SIG-M5 treated with dmso at 0.1 percent for 504 hours (cell line): ENCODE measurements at regions not wholly inside any gene's neighbourhood (a gene's known extent, or its start where the extent isn't known, plus 50 kb on each side); places are given as distances from the start of the nearest gene placed in this dataset.

Source experiments
- DNase-seq: peaks from one replicate; lab custom pipeline; 2025; ENCODE audit not compliant: unreplicated experiment; lab: John Stamatoyannopoulos, UW

DNA sequence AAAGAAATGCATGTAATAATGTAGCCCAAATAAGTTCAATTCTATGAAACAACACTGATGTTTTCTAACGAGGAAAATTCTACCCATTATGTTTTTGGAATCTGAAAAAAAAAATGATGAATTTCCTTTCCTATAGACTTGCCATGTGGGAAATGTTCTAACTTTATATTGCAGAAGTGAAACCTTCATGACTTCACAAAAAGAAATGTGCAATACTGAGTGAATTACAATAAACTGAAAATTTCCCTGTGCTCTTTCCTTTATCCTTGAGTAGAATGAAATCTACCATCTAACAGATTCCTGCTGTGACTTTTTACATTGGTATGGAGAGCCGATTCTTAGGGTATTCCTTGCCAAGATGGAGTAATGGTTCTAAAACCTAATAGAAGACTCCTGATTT is 1622.5 kb downstream of the MAT2B start:
- DNase-seq, result peak; percentile 58

DNA sequence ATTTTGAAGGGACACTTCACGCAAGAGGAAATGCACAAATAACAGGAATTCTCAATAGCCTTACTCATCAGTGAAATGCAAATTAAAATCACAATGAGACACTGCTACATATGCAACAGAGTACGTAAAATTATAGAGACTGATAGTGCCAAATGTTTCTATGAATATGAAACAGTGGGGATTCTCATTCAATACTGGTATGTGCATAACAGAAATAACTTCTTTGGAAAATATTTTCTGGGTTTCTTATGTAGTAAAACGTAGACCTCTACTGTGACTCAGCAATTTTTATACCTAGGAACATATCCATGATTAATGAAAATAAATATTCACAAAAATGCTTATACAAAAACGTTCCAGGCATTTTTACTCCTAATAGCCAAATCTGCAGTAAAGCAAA is 1625.2 kb downstream of the MAT2B start:
- DNase-seq, result no peak

DNA sequence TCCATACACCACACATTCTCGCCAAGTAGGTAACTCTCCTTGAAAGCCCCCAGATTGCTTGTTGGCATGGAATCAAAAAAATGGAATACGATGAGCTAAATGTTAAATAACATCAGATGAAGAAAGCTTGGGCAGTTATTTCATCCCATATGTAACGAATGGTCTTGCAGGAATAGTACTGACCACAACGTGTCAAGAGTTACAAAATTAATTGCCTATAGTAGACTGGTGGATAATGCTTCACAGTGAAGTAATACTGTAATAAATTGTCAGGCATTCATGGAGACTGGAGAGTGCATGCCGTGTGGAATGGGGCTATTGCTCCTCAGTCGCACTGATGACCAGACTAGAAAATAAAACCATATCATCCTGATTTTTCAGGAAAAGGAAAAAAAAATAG is 1628.7 kb downstream of the MAT2B start:
- DNase-seq, result no peak

DNA sequence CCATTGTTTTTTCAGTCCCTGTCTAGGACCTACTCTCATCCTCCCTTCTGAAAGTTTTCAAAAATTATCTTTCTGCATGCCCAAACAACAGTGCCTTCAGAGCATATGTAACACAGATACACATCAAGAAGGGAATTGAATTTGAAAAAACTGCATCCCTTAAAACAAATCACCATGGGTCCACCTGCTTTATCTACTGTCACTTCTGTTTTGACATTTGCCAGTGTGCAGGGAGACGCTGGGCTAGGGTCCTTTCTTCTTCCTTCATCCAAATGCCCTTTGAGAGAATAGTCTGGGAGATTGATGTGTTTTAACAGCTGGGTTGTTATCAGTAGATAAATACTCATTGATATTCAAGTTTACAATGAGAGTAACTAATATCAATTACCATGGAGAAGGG is 1630.1 kb downstream of the MAT2B start:
- DNase-seq, result no peak

DNA sequence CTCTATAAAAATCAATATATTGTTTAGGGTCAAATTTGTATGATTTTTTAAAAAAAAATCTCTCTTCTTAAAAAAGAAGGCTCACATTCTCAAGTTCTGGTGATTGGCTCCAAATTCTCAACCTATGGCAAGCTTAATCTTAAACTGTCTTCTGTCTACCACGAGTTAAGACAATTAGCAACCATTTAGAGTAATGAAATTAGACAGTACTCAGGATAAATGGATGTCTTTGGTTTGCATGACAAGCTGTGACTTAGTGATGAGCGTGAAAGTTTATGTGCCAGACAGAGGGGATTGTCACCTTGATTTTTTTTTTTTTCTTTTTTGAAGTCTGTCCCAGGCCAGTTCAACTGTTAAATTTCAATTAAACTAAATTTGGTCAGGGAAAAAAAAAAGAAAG is 1632.3 kb downstream of the MAT2B start:
- no peak for DNase-seq

DNA sequence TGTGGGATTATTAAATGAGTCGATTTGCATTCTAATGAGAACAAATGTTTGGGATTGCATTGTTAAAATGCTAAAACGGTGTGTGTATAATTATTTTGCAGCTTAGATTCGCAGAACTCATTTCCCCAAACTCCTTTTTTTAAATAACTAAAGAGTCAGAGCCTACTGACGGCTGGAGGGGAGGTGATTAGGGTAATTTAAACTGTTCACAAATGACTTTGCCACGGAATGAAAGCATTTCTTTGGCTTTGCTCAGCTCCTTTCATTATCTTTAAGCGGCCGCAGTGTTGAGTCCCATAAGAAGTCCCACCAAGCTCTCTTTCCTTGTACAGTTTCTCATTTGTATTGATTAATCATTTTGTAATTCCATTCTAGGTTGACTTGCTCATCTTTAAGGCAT is 1632.8 kb downstream of the MAT2B start:
- DNase-seq, result no peak

DNA sequence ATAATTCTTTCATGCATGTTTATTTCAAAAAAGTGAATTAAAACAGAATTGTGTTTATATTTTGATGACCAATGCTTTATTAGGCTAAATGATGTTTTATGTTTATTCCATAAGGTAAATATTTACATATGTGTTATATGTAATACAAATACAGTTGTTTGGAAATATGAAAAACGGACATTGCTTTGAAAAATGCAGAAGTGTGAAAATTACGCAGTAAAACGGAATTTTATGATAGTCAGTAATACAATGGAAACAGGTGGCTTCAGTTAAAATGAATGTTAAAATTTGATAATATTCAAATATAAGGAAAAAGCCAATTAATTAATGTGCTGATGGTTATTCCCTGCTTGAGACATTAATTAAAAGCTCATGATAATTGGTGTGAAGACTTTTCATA is 1633.8 kb downstream of the MAT2B start:
- DNase-seq, result no peak

DNA sequence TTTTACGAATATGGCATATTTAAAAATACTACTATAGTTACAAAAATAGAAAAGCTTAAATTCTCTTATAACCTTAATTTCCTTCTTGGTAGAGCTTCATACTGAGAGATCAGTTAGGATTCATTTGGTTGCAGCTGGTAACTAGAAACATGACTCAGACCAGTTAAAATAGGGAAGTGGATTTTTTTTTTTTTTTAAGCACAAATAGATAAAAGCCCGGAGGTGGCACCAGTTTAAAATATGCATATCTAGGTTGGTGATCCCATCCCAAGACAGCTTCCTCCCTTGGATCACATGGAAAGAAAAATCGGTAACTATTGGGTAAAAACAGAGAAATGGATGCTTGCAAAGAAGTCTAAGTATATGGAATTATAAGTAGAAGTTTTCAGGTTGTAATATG is 1634.3 kb downstream of the MAT2B start:
- peak; percentile 92 for DNase-seq

DNA sequence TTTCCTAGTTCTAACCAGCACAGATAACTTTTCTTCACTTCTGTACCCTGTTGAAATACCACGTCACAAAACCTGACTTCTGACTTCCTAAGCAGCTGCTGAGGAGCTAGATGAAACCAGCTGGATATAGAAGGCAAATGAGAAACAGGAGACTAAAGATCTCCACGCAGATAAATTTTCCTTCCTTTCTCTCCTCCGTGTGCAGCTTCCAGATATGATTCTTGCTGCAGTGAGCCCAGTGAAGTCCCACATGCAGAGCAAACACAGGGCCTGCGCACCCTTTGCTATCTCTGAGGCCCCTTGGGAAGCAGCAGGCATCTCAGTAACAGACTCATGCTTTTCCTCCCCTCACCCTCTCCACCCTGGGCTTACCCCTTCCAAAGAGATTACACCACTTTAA is 1638.3 kb downstream of the MAT2B start:
- no peak for DNase-seq

DNA sequence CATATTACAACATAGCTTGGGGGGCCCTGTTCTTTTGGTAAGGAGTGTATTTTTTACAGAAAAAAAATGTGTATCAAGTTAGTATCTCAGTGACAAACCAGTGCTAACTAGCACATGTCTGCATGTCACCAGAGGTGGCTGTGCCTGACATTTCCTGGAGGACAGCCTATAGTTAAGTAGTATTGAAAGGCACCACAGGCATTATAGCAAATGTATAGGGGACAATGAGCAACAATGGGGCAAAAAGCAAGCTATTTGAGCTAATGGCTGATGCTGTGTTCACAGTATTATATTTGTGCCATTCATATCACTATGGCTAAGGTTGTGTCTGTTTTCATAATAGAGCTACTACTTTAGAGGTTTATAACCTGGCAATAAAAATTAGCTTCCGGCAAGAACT is 1644.0 kb downstream of the MAT2B start:
- DNase-seq, result no peak

DNA sequence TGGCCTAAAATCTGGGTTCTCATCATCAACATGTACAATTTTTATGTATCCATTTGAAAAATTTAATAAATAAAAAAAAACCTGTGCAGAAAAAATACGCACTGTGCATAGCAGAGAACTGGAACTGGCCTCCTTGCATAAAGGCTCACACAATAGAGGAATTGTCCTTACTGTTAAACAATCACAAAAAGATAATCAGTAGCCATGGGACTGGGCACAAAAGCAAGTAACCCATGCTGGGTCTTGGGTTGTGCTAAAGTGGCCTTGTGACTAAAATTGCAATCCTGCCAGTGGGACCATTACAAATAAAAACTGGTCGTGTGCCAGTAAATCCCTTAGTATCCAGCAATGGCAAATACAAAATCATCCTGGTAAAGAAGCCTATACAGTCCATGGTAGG is 1646.6 kb downstream of the MAT2B start:
- no peak for DNase-seq

DNA sequence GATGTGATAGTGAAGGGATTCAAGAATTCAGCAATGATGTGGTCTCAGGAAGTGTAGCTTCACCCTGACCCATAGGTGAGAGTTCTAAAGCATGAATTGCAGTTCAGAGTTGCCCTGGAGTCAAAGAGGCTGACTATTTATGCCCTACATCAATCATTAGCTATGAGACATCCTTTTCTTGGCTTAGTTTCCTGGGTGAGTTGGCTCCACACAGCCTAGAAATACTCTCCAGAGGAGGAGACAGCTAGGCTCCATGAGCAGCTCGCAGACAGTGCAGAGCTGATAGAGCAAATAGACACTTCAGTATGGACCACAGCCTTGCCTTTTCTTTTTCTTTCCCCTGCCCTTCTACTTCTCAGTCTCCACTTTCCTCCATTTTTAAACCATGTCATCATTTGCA is 1651.8 kb downstream of the MAT2B start:
- no peak for DNase-seq

DNA sequence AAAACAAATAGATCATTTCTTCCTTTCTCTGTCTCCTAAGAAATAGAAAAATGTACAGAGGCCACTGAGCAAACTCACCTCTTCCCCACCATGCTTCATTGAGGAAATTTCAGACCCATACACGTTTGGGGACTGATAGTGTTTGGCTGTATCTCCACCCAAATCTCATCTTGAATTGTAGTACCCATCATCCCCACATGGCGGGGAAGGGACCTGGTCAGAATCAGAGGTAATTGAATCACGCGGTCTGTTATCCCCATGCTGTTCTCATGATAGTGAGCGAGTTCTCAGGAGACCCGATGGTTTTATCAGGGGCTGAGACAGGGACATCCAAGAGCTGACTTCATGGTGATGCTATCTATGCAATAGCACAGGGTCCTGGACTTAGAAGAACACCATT is 1655.8 kb downstream of the MAT2B start:
- DNase-seq, result no peak

DNA sequence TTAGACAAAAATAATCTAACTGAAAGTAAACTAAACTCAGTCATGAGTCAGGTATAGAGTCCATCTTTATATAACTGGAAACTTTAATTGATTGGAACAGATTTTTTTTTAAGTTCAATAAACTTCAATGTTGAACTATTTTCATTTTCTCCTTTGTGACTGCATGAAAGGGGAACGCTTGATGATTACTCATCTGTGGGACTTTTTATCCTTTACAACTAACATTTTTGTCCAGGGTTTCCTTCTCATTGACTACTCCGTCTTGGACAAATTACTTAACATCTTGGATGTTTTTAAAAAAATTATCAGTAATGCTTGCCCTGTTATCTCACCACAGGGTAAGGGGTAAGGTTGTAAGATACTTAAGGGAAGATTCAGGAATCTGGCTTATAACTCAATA is 1658.4 kb downstream of the MAT2B start:
- no peak for DNase-seq

DNA sequence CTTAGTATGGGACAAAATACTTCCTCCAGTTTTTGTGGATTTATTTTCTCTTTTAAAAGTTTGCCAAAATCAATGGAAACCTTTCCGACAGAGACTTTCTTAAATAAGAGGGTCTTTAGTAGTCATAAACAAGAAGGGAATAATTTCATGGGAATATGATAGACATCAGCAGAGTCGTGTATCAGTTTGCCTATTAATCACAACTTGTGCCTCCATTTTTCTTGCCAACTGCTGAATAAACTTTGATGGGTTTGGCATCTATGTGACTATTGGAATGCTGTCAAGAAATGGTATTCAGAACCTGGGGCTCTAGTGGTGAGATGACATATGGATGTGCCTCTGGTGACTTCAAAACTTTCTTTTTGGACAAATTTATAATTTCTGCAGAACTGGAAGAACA is 1668.2 kb downstream of the MAT2B start:
- no peak for DNase-seq

DNA sequence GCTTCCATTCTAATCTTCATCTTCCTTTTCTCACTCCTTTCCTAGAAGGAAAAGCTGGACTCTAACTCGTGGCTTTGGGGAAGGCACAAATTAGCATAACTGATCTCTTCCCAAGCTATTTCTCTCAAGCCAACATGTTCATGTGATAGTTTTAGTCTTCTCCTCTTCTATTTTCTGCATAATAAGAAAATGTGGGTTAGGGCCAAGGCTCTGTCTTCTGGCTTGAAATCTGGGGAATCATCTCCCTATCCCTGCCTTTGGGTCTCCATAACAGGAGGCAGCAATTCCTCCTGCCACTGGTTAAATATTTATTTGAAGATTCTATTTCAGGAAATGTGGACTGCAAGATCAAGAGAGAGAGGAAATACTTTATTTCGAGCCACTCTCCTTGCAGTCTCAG is 1669.6 kb downstream of the MAT2B start:
- DNase-seq, result no peak

DNA sequence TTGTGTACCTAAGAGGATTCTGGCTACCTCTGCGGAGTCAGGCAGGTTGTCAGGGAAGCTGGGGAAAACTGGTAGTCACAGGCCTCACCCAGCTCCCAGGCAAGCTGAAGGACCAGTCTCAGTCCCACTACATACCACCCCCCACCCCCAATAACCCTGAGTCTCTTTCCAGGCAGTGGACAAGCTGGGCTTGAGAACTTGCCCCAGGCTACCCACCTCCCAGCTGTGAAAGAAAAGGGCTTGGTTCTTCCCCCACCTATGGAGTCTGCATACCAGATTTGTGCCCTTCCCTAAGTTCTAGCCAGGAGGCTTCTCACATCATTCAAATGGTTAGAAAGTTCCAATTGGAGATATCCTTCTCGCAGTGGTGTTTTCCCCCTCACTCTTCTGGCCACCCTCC is 1678.8 kb downstream of the MAT2B start:
- no peak for DNase-seq

DNA sequence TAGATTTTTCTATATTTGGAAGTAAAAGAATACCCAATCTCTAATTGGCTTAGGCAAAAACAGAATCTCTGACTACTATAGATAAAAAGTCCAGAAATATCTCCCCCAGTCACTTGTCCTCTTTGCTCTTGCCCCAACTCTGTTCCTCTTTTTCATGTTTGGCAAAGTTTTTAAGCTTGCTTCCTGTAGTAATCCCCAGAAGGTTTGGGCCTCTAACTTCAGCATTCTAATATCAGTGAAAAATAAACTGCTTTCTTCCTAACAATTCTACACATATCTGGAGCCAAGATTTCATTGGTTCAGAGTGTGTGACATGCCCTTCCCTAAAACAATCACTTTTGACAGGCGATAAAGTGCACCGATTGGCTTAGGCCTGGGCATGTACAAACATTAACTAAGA is 1680.3 kb downstream of the MAT2B start:
- DNase-seq, result peak; percentile 85

DNA sequence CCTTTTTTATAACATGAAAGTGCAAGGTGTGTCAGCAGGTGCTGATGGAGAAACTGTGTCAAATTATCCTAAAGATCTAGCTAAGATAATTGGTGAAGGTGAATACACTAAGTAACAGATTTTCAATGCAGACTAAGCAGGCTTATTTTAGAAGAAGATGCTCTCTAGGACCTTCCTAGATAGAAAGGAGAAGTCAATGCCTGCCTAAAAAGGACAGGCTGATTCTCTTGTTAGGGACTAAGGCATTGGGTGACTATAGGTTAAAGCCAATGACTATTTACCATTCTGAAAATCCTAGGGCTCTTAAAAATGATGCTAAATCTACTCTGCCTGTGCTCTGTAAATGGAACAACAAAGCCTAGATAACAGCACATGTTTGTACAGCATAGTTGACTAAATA is 1682.4 kb downstream of the MAT2B start:
- peak; percentile 76 for DNase-seq

DNA sequence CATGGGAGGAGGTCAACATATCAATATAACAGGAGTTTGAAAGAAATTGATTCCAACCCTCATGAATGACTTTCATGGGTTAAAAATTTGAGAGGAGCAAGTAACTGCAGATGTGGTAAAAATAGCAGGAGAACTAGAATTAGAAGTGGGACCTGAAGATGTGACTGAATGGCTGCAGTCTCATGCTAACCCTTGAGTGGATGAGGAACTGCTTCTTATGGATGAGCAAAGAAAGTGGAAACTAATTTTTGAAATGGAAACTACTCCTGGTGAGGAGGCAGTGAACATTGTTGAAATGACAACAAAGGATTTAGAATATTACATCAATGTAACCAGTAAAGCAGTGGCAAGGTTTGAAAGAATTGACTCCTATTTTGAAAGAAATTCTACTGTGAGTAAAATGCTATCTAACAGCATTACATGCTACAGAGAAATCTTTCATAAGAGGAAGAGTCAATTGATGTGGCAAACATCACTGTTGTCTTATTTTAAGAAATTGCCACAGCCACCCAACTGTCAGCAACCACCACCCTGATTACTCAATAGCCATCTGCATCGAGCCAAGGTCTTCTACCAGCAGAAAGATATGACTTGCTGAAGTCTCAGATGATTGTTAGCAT is 1683.2 kb downstream of the MAT2B start:
- DNase-seq, result peak; percentile 100

DNA sequence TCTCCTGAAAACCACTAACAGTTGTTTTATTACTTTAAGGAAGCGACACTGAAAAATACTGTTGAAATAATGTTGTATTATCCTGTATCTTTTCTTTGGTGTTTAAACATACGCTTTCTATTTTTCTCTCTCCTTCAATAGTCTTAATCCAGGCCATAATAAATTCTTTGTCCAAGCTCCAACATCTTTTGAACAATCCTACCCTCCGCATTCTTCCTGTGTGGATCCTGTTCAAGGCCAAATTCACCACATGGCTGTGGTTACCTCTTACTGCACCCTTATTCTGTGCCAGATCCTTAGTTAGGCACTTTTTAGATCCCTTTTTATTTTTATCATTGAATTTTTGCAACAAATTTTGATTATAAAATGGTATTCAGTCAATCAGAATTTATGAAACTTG is 1691.5 kb downstream of the MAT2B start:
- DNase-seq, result no peak

DNA sequence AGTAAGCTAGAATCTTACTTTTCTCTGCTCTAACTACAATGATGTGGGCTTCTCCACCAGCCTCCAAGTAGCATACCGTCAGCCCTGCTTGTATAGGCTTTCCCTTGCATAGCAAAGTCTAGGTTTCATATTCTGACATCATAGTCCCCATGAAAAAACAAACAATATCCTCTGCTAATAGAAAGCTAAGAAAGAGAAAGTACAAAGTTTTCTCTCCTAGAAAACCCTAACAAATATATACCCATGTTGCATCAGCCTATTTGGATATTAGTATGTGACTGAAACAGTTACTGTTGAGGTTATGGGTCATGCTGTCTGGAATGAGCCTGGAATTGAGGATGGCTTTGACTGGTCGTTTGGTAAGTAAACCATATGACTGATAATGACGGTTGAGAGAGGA is 1696.0 kb downstream of the MAT2B start:
- DNase-seq, result no peak

DNA sequence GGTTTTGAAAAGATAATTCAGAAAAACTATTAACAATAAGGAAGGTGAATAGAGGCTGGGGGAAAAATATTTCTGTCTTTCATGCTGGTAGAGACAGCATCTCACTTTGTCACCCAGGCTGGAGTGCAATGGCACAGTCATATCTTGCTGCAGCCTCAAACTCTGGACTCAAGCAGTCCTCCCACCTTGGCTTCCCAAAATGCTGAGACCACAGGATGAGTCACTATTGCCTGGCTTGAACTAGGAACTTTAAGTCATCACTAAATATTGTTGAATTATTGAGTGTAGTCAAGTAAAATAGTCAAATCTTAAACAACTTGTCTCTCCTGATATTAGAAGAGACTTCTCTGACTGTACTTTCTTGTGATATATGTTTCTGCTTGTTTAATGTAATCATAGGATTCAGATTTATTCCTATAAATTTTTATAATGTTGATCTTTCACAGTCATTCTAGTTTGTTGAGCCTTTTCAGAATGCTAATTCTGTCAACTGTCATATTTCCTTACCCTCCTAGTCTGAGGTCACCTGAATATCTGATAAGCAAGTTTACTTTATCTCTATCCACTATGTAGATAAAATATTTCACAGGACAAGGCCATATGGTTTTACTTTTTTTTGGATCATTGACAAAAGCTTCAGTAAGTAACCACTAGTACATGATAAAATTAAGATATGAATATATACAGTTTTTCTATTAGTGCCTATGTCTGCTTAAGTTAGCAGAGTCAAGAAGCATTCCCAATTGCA is 1696.5 kb downstream of the MAT2B start:
- DNase-seq, result peak; percentile 44
